Mesenchymal stem cell (in vitro differentiated cells and primary cell): ENCODE measurements at regions not wholly inside any gene's neighbourhood (a gene's known extent, or its start where the extent isn't known, plus 50 kb on each side); places are given as distances from the start of the nearest gene placed in this dataset.

ENCODE experiments used
- DNase-seq: peaks from one replicate; pipeline ENCODE4 v3.0.0-alpha.2; 2013
- H2AFZ ChIP-seq: one replicate; pipeline ENCODE4 v1.6.1; 2013; ENCODE audit warnings: low read depth, mild to moderate bottlenecking, control low read depth, inconsistent platforms, low read length, moderate library complexity
- H2AK5ac ChIP-seq: 2 replicates; pipeline ENCODE4 v1.6.1; 2013; ENCODE audit warnings: low read length, moderate library complexity, mild to moderate bottlenecking, inconsistent platforms; ENCODE audit not compliant: severe bottlenecking
- H2BK120ac ChIP-seq: one replicate; pipeline ENCODE4 v1.6.1; 2013; ENCODE audit warnings: low read depth, mild to moderate bottlenecking, inconsistent platforms, low read length, moderate library complexity
- H2BK12ac ChIP-seq, 2 experiments: one replicate each; pipeline ENCODE4 v1.6.1; 2013; ENCODE audit warnings: inconsistent platforms in 2 of 2, low read length in 2 of 2, mild to moderate bottlenecking in 2 of 2, moderate library complexity in 2 of 2, control low read depth in 1 of 2
- H2BK15ac ChIP-seq: one replicate; pipeline ENCODE4 v1.6.1; 2013; ENCODE audit warnings: mild to moderate bottlenecking, low read depth, inconsistent platforms; ENCODE audit not compliant: poor library complexity, severe bottlenecking
- H2BK5ac ChIP-seq: 2 replicates; pipeline ENCODE4 v1.6.1; 2013; ENCODE audit warnings: low read depth, mild to moderate bottlenecking, low read length, control low read depth, inconsistent platforms; ENCODE audit not compliant: poor library complexity, severe bottlenecking
- H3K14ac ChIP-seq, 2 experiments: one replicate each; pipeline ENCODE4 v1.6.1; 2013; ENCODE audit warnings: inconsistent platforms in 2 of 2, low read length in 2 of 2, control low read depth in 1 of 2, mild to moderate bottlenecking in 1 of 2, moderate library complexity in 1 of 2
- H3K18ac ChIP-seq, 2 experiments: one replicate each; pipeline ENCODE4 v1.6.1; 2013; ENCODE audit warnings: inconsistent platforms in 2 of 2, low read length in 2 of 2, control low read depth in 1 of 2, low read depth in 1 of 2, mild to moderate bottlenecking in 1 of 2
- H3K23ac ChIP-seq, 2 experiments: one replicate each; pipeline ENCODE4 v1.6.1; 2013; ENCODE audit warnings: inconsistent platforms in 2 of 2, low read length in 2 of 2, mild to moderate bottlenecking in 2 of 2, moderate library complexity in 2 of 2, control low read depth in 1 of 2
- H3K27ac ChIP-seq: 2 replicates; pipeline ENCODE4 v1.5.1; 2013; ENCODE audit warnings: mild to moderate bottlenecking, moderate library complexity, low read length, control low read depth, inconsistent platforms; ENCODE audit not compliant: poor library complexity, severe bottlenecking
- H3K27me3 ChIP-seq, 2 experiments: 2 replicates each; pipeline versions ENCODE4 v1.6.1 to v1.7.0; 2013; ENCODE audit warnings: low read length in 2 of 2, mild to moderate bottlenecking in 2 of 2, moderate library complexity in 2 of 2, control low read depth in 1 of 2, inconsistent platforms in 1 of 2; ENCODE audit not compliant: control insufficient read depth in 1 of 2, insufficient read depth in 1 of 2
- H3K36me3 ChIP-seq, 2 experiments: 2 replicates each; pipeline versions ENCODE4 v1.6.1 to v1.7.0; 2013; ENCODE audit warnings: low read length in 2 of 2, control low read depth in 1 of 2, inconsistent platforms in 1 of 2, low read depth in 1 of 2, mild to moderate bottlenecking in 1 of 2; ENCODE audit not compliant: insufficient read depth in 2 of 2, control insufficient read depth in 1 of 2
- H3K4ac ChIP-seq, 2 experiments: one replicate each; pipeline ENCODE4 v1.6.1; 2013; ENCODE audit warnings: inconsistent platforms in 2 of 2, low read length in 2 of 2, mild to moderate bottlenecking in 2 of 2, moderate library complexity in 2 of 2, control low read depth in 1 of 2, low read depth in 1 of 2
- H3K4me1 ChIP-seq: 2 replicates; pipeline ENCODE4 v1.6.1; 2013; ENCODE audit warnings: low read depth, low read length, control low read depth; ENCODE audit not compliant: control insufficient read depth, insufficient read depth
- H3K4me2 ChIP-seq: 2 replicates; pipeline ENCODE4 v1.6.1; 2013; ENCODE audit warnings: low read length, mild to moderate bottlenecking, inconsistent platforms; ENCODE audit not compliant: poor library complexity, severe bottlenecking
- H3K4me3 ChIP-seq, 2 experiments: 2 replicates each; pipeline versions ENCODE4 v1.5.1 to v1.7.0; 2013; ENCODE audit warnings: low read length in 2 of 2, mild to moderate bottlenecking in 2 of 2, control low read depth in 1 of 2, low read depth in 1 of 2; ENCODE audit not compliant: insufficient read depth in 1 of 2
- H3K79me1 ChIP-seq: replicated peaks from 2 replicates; pipeline ENCODE4 v1.6.1; 2013; ENCODE audit warnings: mild to moderate bottlenecking, control low read depth, low read length, inconsistent platforms; ENCODE audit not compliant: poor library complexity, severe bottlenecking
- H3K9ac ChIP-seq: 2 replicates; pipeline ENCODE4 v1.7.0; 2013; ENCODE audit warnings: mild to moderate bottlenecking, low read length, moderate library complexity
- H3K9me3 ChIP-seq: 2 replicates; pipeline ENCODE4 v1.7.0; 2013; ENCODE audit warnings: mild to moderate bottlenecking, low read length; ENCODE audit not compliant: control insufficient read depth
- H4K8ac ChIP-seq: one replicate; pipeline ENCODE4 v1.6.1; 2013; ENCODE audit warnings: inconsistent platforms, mild to moderate bottlenecking, low read length, moderate library complexity
- H4K91ac ChIP-seq: one replicate; pipeline ENCODE4 v1.6.1; 2013; ENCODE audit warnings: mild to moderate bottlenecking, low read length, inconsistent platforms
- WGBS: methylation state at CpG from one replicate; pipeline ENCODE4 v1.1.7; 2013; ENCODE audit warnings: mixed read lengths; 5-methylcytosine and 5-hydroxymethylcytosine counted together

- H2AFZ ChIP-seq, result no peak overlapping the region
- H3K4me2 ChIP-seq, result no peak overlapping the region
- no peak overlapping the region for H4K91ac ChIP-seq
- H4K8ac ChIP-seq, result no peak overlapping the region
- no peak overlapping the region for H2BK15ac ChIP-seq
- no peaks in the 10 kb centered on the region for H3K4me1 ChIP-seq
- no peak overlapping the region for H2BK120ac ChIP-seq
- H3K79me1 ChIP-seq, result no peaks in the 10 kb centered on the region
- H3K14ac ChIP-seq, result no peak overlapping the region
- 95% methylated on average over 2 of the region's 2 CpGs for WGBS
- DNase-seq, result no peak
- H3K4me3 ChIP-seq, result no peak overlapping the region
- H3K27me3 ChIP-seq, result no peaks in the 10 kb centered on the region
- H3K23ac ChIP-seq, result no peak overlapping the region
- H3K4ac ChIP-seq, result no peak overlapping the region
- no peak overlapping the region for H2BK5ac ChIP-seq
- no peak overlapping the region for H3K27ac ChIP-seq
- no peak overlapping the region for H3K18ac ChIP-seq
- no peaks in the 10 kb centered on the region for H3K9me3 ChIP-seq
- no peak overlapping the region for H2AK5ac ChIP-seq
- no peak overlapping the region for H2BK12ac ChIP-seq
- H3K9ac ChIP-seq, result no peak overlapping the region
- no peaks in the 10 kb centered on the region for H3K36me3 ChIP-seq
These were observed 1390.0 kb downstream of the STIM2 start for GRCh38 chr4:28250646-28251045.

GRCh38 chr4:28251831-28252230, 1391.2 kb downstream of the STIM2 start:
- H3K4me3 ChIP-seq, result no peak overlapping the region
- H3K9me3 ChIP-seq, result no peaks in the 10 kb centered on the region
- H4K8ac ChIP-seq, result no peak overlapping the region
- whole genome bisulfite sequencing, result no CpG with 5 or more reads among the region's 2 CpGs
- no peaks in the 10 kb centered on the region for H3K79me1 ChIP-seq
- no peaks in the 10 kb centered on the region for H3K4me1 ChIP-seq
- H3K4ac ChIP-seq, result no peak overlapping the region
- no peak overlapping the region for H3K23ac ChIP-seq
- no peaks in the 10 kb centered on the region for H3K27me3 ChIP-seq
- no peak overlapping the region for H2BK5ac ChIP-seq
- no peak overlapping the region for H2BK15ac ChIP-seq
- DNase-seq, result no peak
- no peak overlapping the region for H2BK120ac ChIP-seq
- H2BK12ac ChIP-seq, result no peak overlapping the region
- H3K14ac ChIP-seq, result no peak overlapping the region
- no peak overlapping the region for H3K4me2 ChIP-seq
- no peak overlapping the region for H4K91ac ChIP-seq
- no peak overlapping the region for H3K18ac ChIP-seq
- no peaks in the 10 kb centered on the region for H3K36me3 ChIP-seq
- H2AK5ac ChIP-seq, result no peak overlapping the region
- H3K27ac ChIP-seq, result no peak overlapping the region
- H2AFZ ChIP-seq, result no peak overlapping the region
- no peak overlapping the region for H3K9ac ChIP-seq

- H3K36me3 ChIP-seq, result no peaks in the 10 kb centered on the region
- no peak overlapping the region for H3K4me2 ChIP-seq
- no peak overlapping the region for H3K23ac ChIP-seq
- no peaks in the 10 kb centered on the region for H3K4me1 ChIP-seq
- no peak overlapping the region for H2AK5ac ChIP-seq
- H2BK15ac ChIP-seq, result no peak overlapping the region
- no peak overlapping the region for H4K91ac ChIP-seq
- no peak overlapping the region for H2BK120ac ChIP-seq
- H3K4ac ChIP-seq, result no peak overlapping the region
- no peak overlapping the region for H3K4me3 ChIP-seq
- no peak overlapping the region for H3K27ac ChIP-seq
- peak overlapping the region in 1 of 2 experiments; percentile 91 for H3K14ac ChIP-seq
- no peak overlapping the region for H3K18ac ChIP-seq
- no peaks in the 10 kb centered on the region for H3K9me3 ChIP-seq
- WGBS, result 96% methylated on average over 3 of the region's 3 CpGs
- no peaks in the 10 kb centered on the region for H3K79me1 ChIP-seq
- H3K9ac ChIP-seq, result no peak overlapping the region
- no peak for DNase-seq
- no peaks in the 10 kb centered on the region for H3K27me3 ChIP-seq
- H2AFZ ChIP-seq, result no peak overlapping the region
- no peak overlapping the region for H4K8ac ChIP-seq
- no peak overlapping the region for H2BK12ac ChIP-seq
- H2BK5ac ChIP-seq, result no peak overlapping the region
These were observed 1393.4 kb downstream of the STIM2 start for GRCh38 chr4:28254003-28254402.

GRCh38 chr4:28256295-28256694, 1395.7 kb downstream of the STIM2 start:
- no peaks in the 10 kb centered on the region for H3K36me3 ChIP-seq
- no peak for DNase-seq
- H3K27me3 ChIP-seq, result no peaks in the 10 kb centered on the region
- no peak overlapping the region for H4K8ac ChIP-seq
- H3K23ac ChIP-seq, result no peak overlapping the region
- H3K9me3 ChIP-seq, result no peaks in the 10 kb centered on the region
- H3K4me1 ChIP-seq, result no peaks in the 10 kb centered on the region
- no peaks in the 10 kb centered on the region for H3K79me1 ChIP-seq
- no peak overlapping the region for H3K9ac ChIP-seq
- no peak overlapping the region for H3K27ac ChIP-seq
- no peak overlapping the region for H3K4ac ChIP-seq
- no peak overlapping the region for H3K14ac ChIP-seq
- H4K91ac ChIP-seq, result no peak overlapping the region
- H2BK120ac ChIP-seq, result no peak overlapping the region
- no peak overlapping the region for H2BK12ac ChIP-seq
- H3K4me2 ChIP-seq, result no peak overlapping the region
- WGBS, result 96% methylated on average over 1 of the region's 1 CpG
- H2AFZ ChIP-seq, result no peak overlapping the region
- H3K4me3 ChIP-seq, result no peak overlapping the region
- H3K18ac ChIP-seq, result no peak overlapping the region
- no peak overlapping the region for H2BK15ac ChIP-seq
- H2AK5ac ChIP-seq, result no peak overlapping the region
- no peak overlapping the region for H2BK5ac ChIP-seq
